ENCODE measurements at regions not wholly inside any gene's neighbourhood (a gene's known extent, or its start where the extent isn't known, plus 50 kb on each side); places are given as distances from the start of the nearest gene placed in this dataset.

GRCh38 chr2:193776988-193777387 lies 1582.3 kb upstream of the TMEFF2 start:
- no peak overlapping the region for H3K9ac ChIP-seq (ENCODE audit: low read length)
- H3K4me3 ChIP-seq (ENCODE audit: low read depth, low read length), result no peak overlapping the region
- no peaks in the 10 kb centered on the region for H3K27me3 ChIP-seq (ENCODE audit: control insufficient read depth, insufficient read depth, low read length)
- no peaks in the 10 kb centered on the region for H3K36me3 ChIP-seq (ENCODE audit: control insufficient read depth, insufficient read depth, low read length)
- no peaks in the 10 kb centered on the region for H3K4me1 ChIP-seq (ENCODE audit: control insufficient read depth, insufficient read depth, low read length)
- H3K9me3 ChIP-seq (ENCODE audit: control insufficient read depth, insufficient read depth, low read depth, low read length), result no peaks in the 10 kb centered on the region
- H3K27ac ChIP-seq (ENCODE audit: low read depth, low read length), result no peak overlapping the region

- H3K27ac ChIP-seq (ENCODE audit: low read depth, low read length), result no peak overlapping the region
- H3K9ac ChIP-seq (ENCODE audit: low read length), result no peak overlapping the region
- no peaks in the 10 kb centered on the region for H3K9me3 ChIP-seq (ENCODE audit: control insufficient read depth, insufficient read depth, low read depth, low read length)
Observed at GRCh38 chr2:193774166-193774565, 1579.4 kb upstream of the TMEFF2 start.

GRCh38 chr2:193751299-193751698 lies 1556.6 kb upstream of the TMEFF2 start:
- Histone ChIP-seq H3K27ac (ENCODE audit: low read depth, low read length) (no peak overlapping the region), H3K9me3 (ENCODE audit: control insufficient read depth, insufficient read depth, low read depth, low read length) (no peaks in the 10 kb centered on the region), H3K9ac (ENCODE audit: low read length) (no peak overlapping the region), H3K36me3 (ENCODE audit: control insufficient read depth, insufficient read depth, low read length) (no peaks in the 10 kb centered on the region), H3K27me3 (ENCODE audit: control insufficient read depth, insufficient read depth, low read length) (no peaks in the 10 kb centered on the region), H3K4me3 (ENCODE audit: low read depth, low read length) (no peak overlapping the region), H3K4me1 (ENCODE audit: control insufficient read depth, insufficient read depth, low read length) (no peaks in the 10 kb centered on the region)

More at GRCh38 chr2:193774166-193774565, 1579.4 kb upstream of the TMEFF2 start:
- Histone ChIP-seq H3K36me3 (ENCODE audit: control insufficient read depth, insufficient read depth, low read length) (no peaks in the 10 kb centered on the region), H3K4me3 (ENCODE audit: low read depth, low read length) (no peak overlapping the region), H3K27me3 (ENCODE audit: control insufficient read depth, insufficient read depth, low read length) (no peaks in the 10 kb centered on the region), H3K4me1 (ENCODE audit: control insufficient read depth, insufficient read depth, low read length) (no peaks in the 10 kb centered on the region)

GRCh38 chr2:193749485-193749884 lies 1554.8 kb upstream of the TMEFF2 start:
- H3K4me1 ChIP-seq (ENCODE audit: control insufficient read depth, insufficient read depth, low read length), result no peaks in the 10 kb centered on the region
- no peak overlapping the region for H3K4me3 ChIP-seq (ENCODE audit: low read depth, low read length)

GRCh38 chr2:193743089-193743488 lies 1548.4 kb upstream of the TMEFF2 start:
- Histone ChIP-seq H3K36me3 (ENCODE audit: control insufficient read depth, insufficient read depth, low read length) (no peaks in the 10 kb centered on the region), H3K9ac (ENCODE audit: low read length) (no peak overlapping the region), H3K27me3 (ENCODE audit: control insufficient read depth, insufficient read depth, low read length) (peaks cover 4% of the 10 kb centered on the region; the same call in 1 of the 2 replicates), H3K4me1 (ENCODE audit: control insufficient read depth, insufficient read depth, low read length) (peaks cover 9% of the 10 kb centered on the region), H3K4me3 (ENCODE audit: low read depth, low read length) (no peak overlapping the region), H3K27ac (ENCODE audit: low read depth, low read length) (no peak overlapping the region), H3K9me3 (ENCODE audit: control insufficient read depth, insufficient read depth, low read depth, low read length) (no peaks in the 10 kb centered on the region)

More at GRCh38 chr2:193749485-193749884, 1554.8 kb upstream of the TMEFF2 start:
- no peaks in the 10 kb centered on the region for H3K9me3 ChIP-seq (ENCODE audit: control insufficient read depth, insufficient read depth, low read depth, low read length)
- no peaks in the 10 kb centered on the region for H3K36me3 ChIP-seq (ENCODE audit: control insufficient read depth, insufficient read depth, low read length)
- H3K9ac ChIP-seq (ENCODE audit: low read length), result no peak overlapping the region
- H3K27ac ChIP-seq (ENCODE audit: low read depth, low read length), result no peak overlapping the region
- H3K27me3 ChIP-seq (ENCODE audit: control insufficient read depth, insufficient read depth, low read length), result no peaks in the 10 kb centered on the region

- Histone ChIP-seq H3K27ac (ENCODE audit: low read depth, low read length) (no peak overlapping the region), H3K9ac (ENCODE audit: low read length) (no peak overlapping the region), H3K4me1 (ENCODE audit: control insufficient read depth, insufficient read depth, low read length) (peaks cover 9% of the 10 kb centered on the region), H3K9me3 (ENCODE audit: control insufficient read depth, insufficient read depth, low read depth, low read length) (no peaks in the 10 kb centered on the region), H3K36me3 (ENCODE audit: control insufficient read depth, insufficient read depth, low read length) (no peaks in the 10 kb centered on the region), H3K4me3 (ENCODE audit: low read depth, low read length) (no peak overlapping the region), H3K27me3 (ENCODE audit: control insufficient read depth, insufficient read depth, low read length) (peaks cover 4% of the 10 kb centered on the region; the same call in 1 of the 2 replicates)
Observed at GRCh38 chr2:193738892-193739291, 1544.2 kb upstream of the TMEFF2 start.

- H3K27me3 ChIP-seq (ENCODE audit: control insufficient read depth, insufficient read depth, low read length), result no peaks in the 10 kb centered on the region
- H3K4me1 ChIP-seq (ENCODE audit: control insufficient read depth, insufficient read depth, low read length), result no peaks in the 10 kb centered on the region
- no peaks in the 10 kb centered on the region for H3K36me3 ChIP-seq (ENCODE audit: control insufficient read depth, insufficient read depth, low read length)
- H3K9ac ChIP-seq (ENCODE audit: low read length), result no peak overlapping the region
- H3K9me3 ChIP-seq (ENCODE audit: control insufficient read depth, insufficient read depth, low read depth, low read length), result peaks cover 14% of the 10 kb centered on the region
- H3K27ac ChIP-seq (ENCODE audit: low read depth, low read length), result no peak overlapping the region
- H3K4me3 ChIP-seq (ENCODE audit: low read depth, low read length), result no peak overlapping the region
Observed at GRCh38 chr2:193712912-193713311, 1518.2 kb upstream of the TMEFF2 start.

- H3K4me3 ChIP-seq (ENCODE audit: low read depth, low read length), result no peak overlapping the region
- H3K27ac ChIP-seq (ENCODE audit: low read depth, low read length), result no peak overlapping the region
- no peaks in the 10 kb centered on the region for H3K4me1 ChIP-seq (ENCODE audit: control insufficient read depth, insufficient read depth, low read length)
Observed at GRCh38 chr2:193703411-193703810, 1508.7 kb upstream of the TMEFF2 start.

GRCh38 chr2:193701484-193701883 lies 1506.8 kb upstream of the TMEFF2 start:
- no peak overlapping the region for H3K4me3 ChIP-seq (ENCODE audit: low read depth, low read length)
- H3K4me1 ChIP-seq (ENCODE audit: control insufficient read depth, insufficient read depth, low read length), result no peaks in the 10 kb centered on the region
- H3K9me3 ChIP-seq (ENCODE audit: control insufficient read depth, insufficient read depth, low read depth, low read length), result no peaks in the 10 kb centered on the region
- no peaks in the 10 kb centered on the region for H3K27me3 ChIP-seq (ENCODE audit: control insufficient read depth, insufficient read depth, low read length)
- no peak overlapping the region for H3K9ac ChIP-seq (ENCODE audit: low read length)
- H3K27ac ChIP-seq (ENCODE audit: low read depth, low read length), result no peak overlapping the region
- H3K36me3 ChIP-seq (ENCODE audit: control insufficient read depth, insufficient read depth, low read length), result no peaks in the 10 kb centered on the region

More at GRCh38 chr2:193703411-193703810, 1508.7 kb upstream of the TMEFF2 start:
- Histone ChIP-seq H3K9ac (ENCODE audit: low read length) (no peak overlapping the region), H3K27me3 (ENCODE audit: control insufficient read depth, insufficient read depth, low read length) (no peaks in the 10 kb centered on the region), H3K9me3 (ENCODE audit: control insufficient read depth, insufficient read depth, low read depth, low read length) (no peaks in the 10 kb centered on the region), H3K36me3 (ENCODE audit: control insufficient read depth, insufficient read depth, low read length) (no peaks in the 10 kb centered on the region)

GRCh38 chr2:193695367-193695766 lies 1500.6 kb upstream of the TMEFF2 start:
- H3K9ac ChIP-seq (ENCODE audit: low read length), result no peak overlapping the region
- H3K4me1 ChIP-seq (ENCODE audit: control insufficient read depth, insufficient read depth, low read length), result no peaks in the 10 kb centered on the region
- no peak overlapping the region for H3K27ac ChIP-seq (ENCODE audit: low read depth, low read length)
- H3K9me3 ChIP-seq (ENCODE audit: control insufficient read depth, insufficient read depth, low read depth, low read length), result no peaks in the 10 kb centered on the region
- no peaks in the 10 kb centered on the region for H3K36me3 ChIP-seq (ENCODE audit: control insufficient read depth, insufficient read depth, low read length)
- H3K4me3 ChIP-seq (ENCODE audit: low read depth, low read length), result no peak overlapping the region
- no peaks in the 10 kb centered on the region for H3K27me3 ChIP-seq (ENCODE audit: control insufficient read depth, insufficient read depth, low read length)

GRCh38 chr2:193693758-193694157 lies 1499.0 kb upstream of the TMEFF2 start:
- no peaks in the 10 kb centered on the region for H3K27me3 ChIP-seq (ENCODE audit: control insufficient read depth, insufficient read depth, low read length)
- no peak overlapping the region for H3K4me3 ChIP-seq (ENCODE audit: low read depth, low read length)
- no peaks in the 10 kb centered on the region for H3K36me3 ChIP-seq (ENCODE audit: control insufficient read depth, insufficient read depth, low read length)
- H3K9me3 ChIP-seq (ENCODE audit: control insufficient read depth, insufficient read depth, low read depth, low read length), result no peaks in the 10 kb centered on the region
- H3K4me1 ChIP-seq (ENCODE audit: control insufficient read depth, insufficient read depth, low read length), result no peaks in the 10 kb centered on the region
- H3K27ac ChIP-seq (ENCODE audit: low read depth, low read length), result no peak overlapping the region
- no peak overlapping the region for H3K9ac ChIP-seq (ENCODE audit: low read length)

- Histone ChIP-seq H3K27me3 (ENCODE audit: control insufficient read depth, insufficient read depth, low read length) (no peaks in the 10 kb centered on the region), H3K27ac (ENCODE audit: low read depth, low read length) (no peak overlapping the region), H3K4me3 (ENCODE audit: low read depth, low read length) (no peak overlapping the region), H3K9ac (ENCODE audit: low read length) (no peak overlapping the region), H3K36me3 (ENCODE audit: control insufficient read depth, insufficient read depth, low read length) (no peaks in the 10 kb centered on the region), H3K4me1 (ENCODE audit: control insufficient read depth, insufficient read depth, low read length) (0 out of 2 replicates have a peak, but pooled peaks cover under 1% of the 10 kb centered on the region), H3K9me3 (ENCODE audit: control insufficient read depth, insufficient read depth, low read depth, low read length) (no peaks in the 10 kb centered on the region)
Observed at GRCh38 chr2:193690572-193690971, 1495.8 kb upstream of the TMEFF2 start.
